ENCODE measurements at regions not wholly inside any gene's neighbourhood (a gene's known extent, or its start where the extent isn't known, plus 50 kb on each side); places are given as distances from the start of the nearest gene placed in this dataset.

GRCh38 chr7:49308787-49309186, 384.4 kb downstream of the CDC14C start:
- no peak for DNase-seq (ENCODE audit: insufficient read length, low spot score, missing footprints)
- Histone ChIP-seq H3K79me2 (ENCODE audit: insufficient read depth, low read length) (no peaks in the 10 kb centered on the region), H3K9me3 (ENCODE audit: low read depth, low read length) (peaks cover 2% of the 10 kb centered on the region), H3K4me1 (ENCODE audit: insufficient read depth, low read length) (no peaks in the 10 kb centered on the region), H3K4me3 (ENCODE audit: insufficient read depth, low read length) (no peak overlapping the region), H4K20me1 (ENCODE audit: insufficient read depth, low read length) (no peaks in the 10 kb centered on the region), H3K27ac (ENCODE audit: low read depth, low read length) (no peak overlapping the region), H3K27me3 (ENCODE audit: insufficient read depth, low read length) (no peaks in the 10 kb centered on the region), H3K4me2 (ENCODE audit: insufficient read depth, low read length) (no peak overlapping the region), H3K36me3 (ENCODE audit: insufficient read depth, low read length) (no peaks in the 10 kb centered on the region), H2AFZ (ENCODE audit: low read length) (no peak overlapping the region)
- TF ChIP-seq CTCF (IDR thresholded peaks at IDR 0.05; ENCODE audit: extremely low read depth, low read depth, low read length): no peak

- no peaks in the 10 kb centered on the region for H4K20me1 ChIP-seq (ENCODE audit: insufficient read depth, low read length)
- DNase-seq (ENCODE audit: insufficient read length, low spot score, missing footprints): no peak
Measured at GRCh38 chr7:49320083-49320482, 395.7 kb downstream of the CDC14C start.

GRCh38 chr7:49321843-49322242, 397.5 kb downstream of the CDC14C start:
- Histone ChIP-seq H2AFZ (ENCODE audit: low read length) (no peak overlapping the region), H4K20me1 (ENCODE audit: insufficient read depth, low read length) (no peaks in the 10 kb centered on the region), H3K27me3 (ENCODE audit: insufficient read depth, low read length) (no peaks in the 10 kb centered on the region), H3K4me2 (ENCODE audit: insufficient read depth, low read length) (no peak overlapping the region), H3K79me2 (ENCODE audit: insufficient read depth, low read length) (no peaks in the 10 kb centered on the region), H3K4me1 (ENCODE audit: insufficient read depth, low read length) (no peaks in the 10 kb centered on the region), H3K9me3 (ENCODE audit: low read depth, low read length) (peaks cover 4% of the 10 kb centered on the region), H3K36me3 (ENCODE audit: insufficient read depth, low read length) (no peaks in the 10 kb centered on the region), H3K27ac (ENCODE audit: low read depth, low read length) (no peak overlapping the region), H3K4me3 (ENCODE audit: insufficient read depth, low read length) (no peak overlapping the region)
- DNase-seq (ENCODE audit: insufficient read length, low spot score, missing footprints): no peak
- TF ChIP-seq CTCF (IDR thresholded peaks at IDR 0.05; ENCODE audit: extremely low read depth, low read depth, low read length): no peak

More at GRCh38 chr7:49320083-49320482, 395.7 kb downstream of the CDC14C start:
- Histone ChIP-seq H3K4me2 (ENCODE audit: insufficient read depth, low read length) (no peak overlapping the region), H2AFZ (ENCODE audit: low read length) (no peak overlapping the region), H3K9me3 (ENCODE audit: low read depth, low read length) (peaks cover 4% of the 10 kb centered on the region), H3K4me1 (ENCODE audit: insufficient read depth, low read length) (no peaks in the 10 kb centered on the region), H3K27me3 (ENCODE audit: insufficient read depth, low read length) (no peaks in the 10 kb centered on the region), H3K79me2 (ENCODE audit: insufficient read depth, low read length) (no peaks in the 10 kb centered on the region), H3K4me3 (ENCODE audit: insufficient read depth, low read length) (no peak overlapping the region), H3K27ac (ENCODE audit: low read depth, low read length) (no peak overlapping the region), H3K36me3 (ENCODE audit: insufficient read depth, low read length) (no peaks in the 10 kb centered on the region)
- no peak for TF ChIP-seq CTCF (IDR thresholded peaks at IDR 0.05; ENCODE audit: extremely low read depth, low read depth, low read length)

GRCh38 chr7:49322476-49322875, 398.1 kb downstream of the CDC14C start:
- no peaks in the 10 kb centered on the region for H3K36me3 ChIP-seq (ENCODE audit: insufficient read depth, low read length)
- H3K27ac ChIP-seq (ENCODE audit: low read depth, low read length): no peak overlapping the region
- H2AFZ ChIP-seq (ENCODE audit: low read length): no peak overlapping the region
- peaks cover 4% of the 10 kb centered on the region for H3K9me3 ChIP-seq (ENCODE audit: low read depth, low read length)
- H3K4me1 ChIP-seq (ENCODE audit: insufficient read depth, low read length): no peaks in the 10 kb centered on the region
- H3K27me3 ChIP-seq (ENCODE audit: insufficient read depth, low read length): no peaks in the 10 kb centered on the region
- H3K4me2 ChIP-seq (ENCODE audit: insufficient read depth, low read length): no peak overlapping the region
- TF ChIP-seq CTCF (IDR thresholded peaks at IDR 0.05; ENCODE audit: extremely low read depth, low read depth, low read length): no peak
- no peaks in the 10 kb centered on the region for H3K79me2 ChIP-seq (ENCODE audit: insufficient read depth, low read length)
- no peak for DNase-seq (ENCODE audit: insufficient read length, low spot score, missing footprints)
- H3K4me3 ChIP-seq (ENCODE audit: insufficient read depth, low read length): no peak overlapping the region
- no peaks in the 10 kb centered on the region for H4K20me1 ChIP-seq (ENCODE audit: insufficient read depth, low read length)
